ENCODE measurements at regions not wholly inside any gene's neighbourhood (a gene's known extent, or its start where the extent isn't known, plus 50 kb on each side); places are given as distances from the start of the nearest gene placed in this dataset.

- DNase-seq (ENCODE audit: low spot score): no peak
These were observed 182.8 kb downstream of the PIK3C3 start for GRCh38 chr18:42137693-42138375.

- no peak for DNase-seq (ENCODE audit: low spot score)
These were observed 186.4 kb downstream of the PIK3C3 start for GRCh38 chr18:42141439-42141838.

GRCh38 chr18:42155024-42155423 lies 200.0 kb downstream of the PIK3C3 start:
- no peak for DNase-seq (ENCODE audit: low spot score)

GRCh38 chr18:42156281-42156680 lies 201.2 kb downstream of the PIK3C3 start:
- DNase-seq (ENCODE audit: low spot score): no peak

GRCh38 chr18:42157420-42157819 lies 202.4 kb downstream of the PIK3C3 start:
- no peak for DNase-seq (ENCODE audit: low spot score)

GRCh38 chr18:42157878-42158277 lies 202.8 kb downstream of the PIK3C3 start:
- DNase-seq (ENCODE audit: low spot score): no peak

GRCh38 chr18:42159146-42159545 lies 204.1 kb downstream of the PIK3C3 start:
- DNase-seq (ENCODE audit: low spot score): no peak

GRCh38 chr18:42163321-42163720 lies 208.3 kb downstream of the PIK3C3 start:
- no peak for DNase-seq (ENCODE audit: low spot score)

GRCh38 chr18:42164556-42164955 lies 209.5 kb downstream of the PIK3C3 start:
- no peak for DNase-seq (ENCODE audit: low spot score)

- DNase-seq (ENCODE audit: low spot score): no peak
These were observed 211.0 kb downstream of the PIK3C3 start for GRCh38 chr18:42165922-42166513.

GRCh38 chr18:42168487-42168886 lies 213.5 kb downstream of the PIK3C3 start:
- DNase-seq (ENCODE audit: low spot score): no peak

GRCh38 chr18:42168907-42169306 lies 213.9 kb downstream of the PIK3C3 start:
- DNase-seq (ENCODE audit: low spot score): no peak

- DNase-seq (ENCODE audit: low spot score): no peak
These were observed 219.9 kb downstream of the PIK3C3 start for GRCh38 chr18:42174909-42175308.

GRCh38 chr18:42176599-42176998 lies 221.6 kb downstream of the PIK3C3 start:
- no peak for DNase-seq (ENCODE audit: low spot score)

- no peak for DNase-seq (ENCODE audit: low spot score)
These were observed 222.4 kb downstream of the PIK3C3 start for GRCh38 chr18:42177390-42177789.

- no peak for DNase-seq (ENCODE audit: low spot score)
These were observed 223.5 kb downstream of the PIK3C3 start for GRCh38 chr18:42178376-42179080.

- DNase-seq (ENCODE audit: low spot score): no peak
These were observed 224.6 kb downstream of the PIK3C3 start for GRCh38 chr18:42179542-42180121.

- DNase-seq (ENCODE audit: low spot score): no peak
These were observed 226.4 kb downstream of the PIK3C3 start for GRCh38 chr18:42181474-42181873.

GRCh38 chr18:42182728-42183700 lies 228.0 kb downstream of the PIK3C3 start:
- no peak for DNase-seq (ENCODE audit: low spot score)

- no peak for DNase-seq (ENCODE audit: low spot score)
These were observed 228.7 kb downstream of the PIK3C3 start for GRCh38 chr18:42183746-42184145.

- DNase-seq (ENCODE audit: low spot score): no peak
These were observed 229.8 kb downstream of the PIK3C3 start for GRCh38 chr18:42184685-42185477.
